ENCODE measurements at regions not wholly inside any gene's neighbourhood (a gene's known extent, or its start where the extent isn't known, plus 50 kb on each side); places are given as distances from the start of the nearest gene placed in this dataset.

DNA sequence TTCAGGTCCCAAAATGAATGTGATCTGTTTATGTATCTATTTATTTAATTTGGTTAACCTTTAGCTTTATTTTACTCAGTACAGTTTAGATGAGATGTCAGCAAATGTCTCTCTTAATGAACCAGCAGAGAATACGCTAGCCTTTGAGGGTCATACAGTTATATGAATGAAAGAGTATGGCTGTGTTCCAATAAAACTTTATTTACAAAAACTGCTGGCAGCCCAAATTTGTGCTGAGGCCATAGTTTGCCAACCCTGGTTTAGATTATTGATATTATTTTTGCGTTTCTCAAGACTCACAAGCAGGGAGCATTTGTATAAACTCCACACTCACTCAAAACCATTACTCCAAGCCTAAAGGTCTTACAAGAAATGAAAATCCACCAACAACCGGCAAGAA, 323.4 kb upstream of the NRP1 start:
- Histone ChIP-seq H3K36me3 (no peaks in the 10 kb centered on the region), H3K4me1 (no peaks in the 10 kb centered on the region), H3K27ac (no peak overlapping the region), H3K9me3 (no peaks in the 10 kb centered on the region), H3K4me3 (no peak overlapping the region), H3K27me3 (no peaks in the 10 kb centered on the region)
- TF ChIP-seq, protein P1, sequence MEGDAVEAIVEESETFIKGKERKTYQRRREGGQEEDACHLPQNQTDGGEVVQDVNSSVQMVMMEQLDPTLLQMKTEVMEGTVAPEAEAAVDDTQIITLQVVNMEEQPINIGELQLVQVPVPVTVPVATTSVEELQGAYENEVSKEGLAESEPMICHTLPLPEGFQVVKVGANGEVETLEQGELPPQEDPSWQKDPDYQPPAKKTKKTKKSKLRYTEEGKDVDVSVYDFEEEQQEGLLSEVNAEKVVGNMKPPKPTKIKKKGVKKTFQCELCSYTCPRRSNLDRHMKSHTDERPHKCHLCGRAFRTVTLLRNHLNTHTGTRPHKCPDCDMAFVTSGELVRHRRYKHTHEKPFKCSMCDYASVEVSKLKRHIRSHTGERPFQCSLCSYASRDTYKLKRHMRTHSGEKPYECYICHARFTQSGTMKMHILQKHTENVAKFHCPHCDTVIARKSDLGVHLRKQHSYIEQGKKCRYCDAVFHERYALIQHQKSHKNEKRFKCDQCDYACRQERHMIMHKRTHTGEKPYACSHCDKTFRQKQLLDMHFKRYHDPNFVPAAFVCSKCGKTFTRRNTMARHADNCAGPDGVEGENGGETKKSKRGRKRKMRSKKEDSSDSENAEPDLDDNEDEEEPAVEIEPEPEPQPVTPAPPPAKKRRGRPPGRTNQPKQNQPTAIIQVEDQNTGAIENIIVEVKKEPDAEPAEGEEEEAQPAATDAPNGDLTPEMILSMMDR (IDR thresholded peaks at IDR 0.05): no peak
- no peak for DNase-seq (ENCODE audit: low spot score in 2 of 2)
- intact Hi-C loops (cut with DNase I): no loop called here

DNA sequence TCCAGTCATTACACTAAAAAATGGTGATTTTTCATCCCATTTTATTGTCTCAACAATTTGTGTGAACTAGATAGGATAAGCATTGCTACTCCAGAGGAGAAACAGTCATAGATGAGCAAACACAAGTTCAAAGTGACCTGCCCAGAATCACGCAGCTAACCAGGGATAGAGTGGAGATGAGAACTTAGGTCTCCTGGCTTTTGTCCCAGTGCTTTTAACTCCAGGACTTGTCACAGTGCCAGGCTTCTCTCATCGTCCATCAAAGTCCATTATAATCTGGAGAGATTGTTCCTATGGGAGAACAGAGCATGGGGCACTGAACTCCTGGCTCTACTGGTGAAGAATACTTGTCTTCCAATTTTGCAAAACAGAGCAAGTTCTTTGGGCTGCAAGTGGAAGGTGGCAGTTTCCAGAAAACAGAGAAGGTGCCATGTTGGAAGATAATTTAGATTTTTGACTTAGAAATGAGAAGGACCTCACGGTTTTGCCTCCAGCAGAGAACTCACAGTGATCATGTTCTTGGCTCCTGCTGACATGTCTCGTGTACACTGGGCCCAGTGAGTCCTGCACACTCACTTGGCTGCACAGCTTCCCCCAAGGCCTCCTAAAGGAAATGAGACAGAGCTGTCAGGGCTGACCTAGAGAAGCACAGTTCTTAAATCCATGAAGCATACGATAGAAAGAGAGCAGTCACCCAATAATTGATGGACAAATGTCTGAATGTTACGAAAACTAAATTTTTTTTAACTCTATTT, 322.9 kb upstream of the NRP1 start:
- intact Hi-C loops (cut with DNase I): no loop called here
- H3K27ac ChIP-seq: no peak overlapping the region
- H3K4me3 ChIP-seq: no peak overlapping the region
- H3K36me3 ChIP-seq: no peaks in the 10 kb centered on the region
- no peak for DNase-seq (ENCODE audit: low spot score in 2 of 2)
- no peaks in the 10 kb centered on the region for H3K27me3 ChIP-seq
- no peaks in the 10 kb centered on the region for H3K4me1 ChIP-seq
- H3K9me3 ChIP-seq: no peaks in the 10 kb centered on the region
- TF ChIP-seq, protein P1 (IDR thresholded peaks at IDR 0.05): no peak

DNA sequence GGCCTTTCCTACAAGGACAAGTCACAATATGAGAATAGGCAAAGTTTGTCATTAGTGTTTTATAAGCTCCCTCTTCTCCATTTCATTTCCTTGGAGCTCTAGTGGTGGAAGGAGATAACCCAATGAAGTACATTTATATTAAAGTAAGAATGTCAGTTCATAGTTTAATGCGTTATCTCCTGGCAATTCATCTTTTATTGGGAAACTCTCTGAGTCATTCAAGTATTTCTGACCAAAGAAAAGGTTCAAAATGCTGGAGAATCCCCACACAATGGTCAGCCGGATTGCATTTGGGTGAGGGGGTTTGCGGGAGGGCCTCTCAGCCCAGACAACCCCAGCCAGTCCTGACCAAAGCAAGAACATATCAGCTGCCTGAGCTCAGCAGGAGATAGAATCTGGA, 321.5 kb upstream of the NRP1 start:
- no peak for DNase-seq (ENCODE audit: low spot score in 2 of 2)
- TF ChIP-seq, protein P1 (IDR thresholded peaks at IDR 0.05): no peak
- intact Hi-C loops (cut with DNase I): no loop called here
- Histone ChIP-seq H3K9me3 (no peaks in the 10 kb centered on the region), H3K27me3 (no peaks in the 10 kb centered on the region), H3K36me3 (no peaks in the 10 kb centered on the region), H3K4me1 (no peaks in the 10 kb centered on the region), H3K4me3 (no peak overlapping the region), H3K27ac (no peak overlapping the region)

DNA sequence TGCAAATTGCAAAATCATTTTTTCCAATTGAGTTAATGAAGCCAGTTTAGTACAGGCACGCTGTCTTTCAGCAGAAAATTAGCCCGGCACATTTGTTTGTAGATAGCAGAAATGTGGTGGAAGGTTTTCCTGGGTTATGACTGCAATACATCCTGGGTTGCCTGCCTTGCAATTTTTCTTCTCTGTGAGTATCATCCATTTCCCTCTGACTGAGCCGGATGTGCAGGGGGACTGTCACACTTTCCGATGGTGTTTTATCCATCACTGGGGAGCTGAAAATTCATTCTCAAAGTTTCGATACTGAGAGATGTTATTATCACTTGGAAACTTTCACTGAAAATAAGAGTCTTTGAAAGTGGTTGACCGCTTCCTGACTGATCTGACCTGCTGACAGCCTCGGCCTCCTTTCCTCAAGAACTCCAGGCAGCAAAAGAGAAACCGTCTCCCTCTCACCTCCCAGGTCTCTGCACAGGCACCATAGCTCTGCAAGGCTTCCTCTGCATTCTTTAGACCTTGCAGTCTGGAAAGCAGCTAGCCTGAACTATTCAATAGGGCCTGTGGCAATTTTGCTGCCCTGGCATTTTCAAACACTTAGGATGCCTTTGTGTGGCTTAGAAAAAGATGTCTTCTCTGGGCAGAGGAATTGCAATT, 320.8 kb upstream of the NRP1 start:
- no peaks in the 10 kb centered on the region for H3K9me3 ChIP-seq
- no peak overlapping the region for H3K27ac ChIP-seq
- no peak for DNase-seq (ENCODE audit: low spot score in 2 of 2)
- no peaks in the 10 kb centered on the region for H3K27me3 ChIP-seq
- TF ChIP-seq, protein P1 (IDR thresholded peaks at IDR 0.05): no peak
- intact Hi-C loops (cut with DNase I): no loop called here
- H3K4me1 ChIP-seq: no peaks in the 10 kb centered on the region
- H3K36me3 ChIP-seq: no peaks in the 10 kb centered on the region
- no peak overlapping the region for H3K4me3 ChIP-seq

DNA sequence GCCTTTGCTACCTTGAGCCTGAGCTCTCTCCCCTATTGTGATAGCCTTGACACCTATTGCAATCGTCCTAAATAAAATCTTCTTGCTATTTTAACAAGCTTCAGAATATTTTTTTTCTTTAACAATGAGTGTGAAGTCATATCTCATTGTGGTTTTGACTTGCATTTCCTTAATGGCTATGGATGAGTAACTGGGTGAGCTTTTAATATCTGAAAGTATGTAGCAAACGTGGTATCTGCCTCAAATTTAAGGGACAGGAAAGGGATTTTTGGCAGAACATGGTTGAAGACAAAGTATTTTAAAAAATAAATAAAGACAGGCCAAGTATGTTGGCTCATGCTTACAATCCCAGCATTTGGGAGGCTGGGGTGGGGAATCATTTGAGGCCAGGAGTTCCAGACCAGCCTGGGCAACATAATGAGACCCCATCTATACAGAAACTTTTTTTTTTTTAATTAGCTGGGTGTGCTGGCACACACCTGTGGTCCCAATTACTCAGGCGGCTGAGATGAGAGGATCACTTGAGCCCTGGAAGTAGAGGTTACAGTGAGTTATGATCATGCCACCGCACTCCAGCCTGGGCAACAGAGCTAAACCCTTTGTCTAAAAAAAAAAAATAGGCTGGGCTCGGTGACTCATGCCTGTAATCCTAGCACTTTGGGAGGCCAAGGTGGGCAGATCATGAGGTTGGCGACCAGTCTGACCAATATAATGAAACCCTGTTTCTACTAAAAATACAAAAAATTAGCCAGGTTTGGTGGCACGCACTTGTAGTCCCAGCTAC, 319.3 kb upstream of the NRP1 start:
- DNase-seq (ENCODE audit: low spot score in 2 of 2): no peak
- Histone ChIP-seq H3K4me1 (no peaks in the 10 kb centered on the region), H3K36me3 (no peaks in the 10 kb centered on the region), H3K27ac (no peak overlapping the region), H3K27me3 (no peaks in the 10 kb centered on the region), H3K4me3 (no peak overlapping the region), H3K9me3 (no peaks in the 10 kb centered on the region)
- intact Hi-C loops (cut with DNase I): no loop called here
- TF ChIP-seq, protein P1 (IDR thresholded peaks at IDR 0.05): no peak

Measured in ascending aorta (tissue), 2 donors.